BE2C (cell line): ENCODE measurements at regions not wholly inside any gene's neighbourhood (a gene's known extent, or its start where the extent isn't known, plus 50 kb on each side); places are given as distances from the start of the nearest gene placed in this dataset.

ENCODE experiments used
- DNase-seq: peaks from one replicate; pipeline ENCODE4 v3.0.0-alpha.2; 2020
- H3K27me3 ChIP-seq: fragments of 250-450 bp; sonication (Bioruptor Pico); 2 replicates; pipeline ENCODE4 v1.5.1; 2020; ENCODE audit warnings: mild to moderate bottlenecking
- H3K36me3 ChIP-seq: fragments of 250-450 bp; sonication (Bioruptor Pico); 2 replicates; pipeline ENCODE4 v1.5.1; 2020; ENCODE audit warnings: mild to moderate bottlenecking
- H3K4me1 ChIP-seq: fragments of 250-450 bp; sonication (Bioruptor Pico); 2 replicates; pipeline ENCODE4 v1.5.1; 2020
- H3K4me3 ChIP-seq: 2 replicates; pipeline ENCODE4 v1.5.1; 2011; ENCODE audit warnings: low read depth, low read length
- H3K9me3 ChIP-seq: fragments of 250-450 bp; sonication (Bioruptor Pico); 2 replicates; pipeline ENCODE4 v1.5.1; 2020
- TF ChIP-seq, protein P1 (sequence below): IDR thresholded peaks from 2 replicates; pipeline ENCODE4 v1.5.1; 2012; ENCODE audit warnings: mild to moderate bottlenecking, low read depth, low read length

DNA sequence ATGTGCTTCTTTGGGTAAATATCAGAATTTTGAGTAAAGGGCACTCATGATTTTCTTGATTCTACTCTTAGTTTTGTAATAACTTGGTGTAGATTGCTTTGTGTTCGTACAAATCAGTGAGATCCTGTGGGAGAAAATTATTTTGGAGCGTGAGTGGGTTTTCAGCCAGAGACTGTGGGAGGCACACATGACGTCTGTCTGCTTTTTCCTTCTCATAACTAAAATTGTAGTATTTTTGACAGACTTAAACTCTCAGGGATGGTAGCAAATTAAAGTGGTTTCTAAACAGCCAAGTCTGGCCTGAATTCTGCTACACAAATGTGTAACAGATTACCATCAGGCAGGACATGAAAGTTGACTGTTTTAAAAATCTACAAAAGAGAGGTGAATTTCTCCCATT, 222.6 kb downstream of the OTOR start:
- Histone ChIP-seq H3K9me3 (no peaks in the 10 kb centered on the region), H3K27me3 (0 out of 2 replicates have a peak, but pooled peaks cover 3% of the 10 kb centered on the region), H3K4me1 (no peaks in the 10 kb centered on the region), H3K4me3 (no peak overlapping the region), H3K36me3 (no peaks in the 10 kb centered on the region)
- DNase-seq, result no peak
- TF ChIP-seq, protein P1, sequence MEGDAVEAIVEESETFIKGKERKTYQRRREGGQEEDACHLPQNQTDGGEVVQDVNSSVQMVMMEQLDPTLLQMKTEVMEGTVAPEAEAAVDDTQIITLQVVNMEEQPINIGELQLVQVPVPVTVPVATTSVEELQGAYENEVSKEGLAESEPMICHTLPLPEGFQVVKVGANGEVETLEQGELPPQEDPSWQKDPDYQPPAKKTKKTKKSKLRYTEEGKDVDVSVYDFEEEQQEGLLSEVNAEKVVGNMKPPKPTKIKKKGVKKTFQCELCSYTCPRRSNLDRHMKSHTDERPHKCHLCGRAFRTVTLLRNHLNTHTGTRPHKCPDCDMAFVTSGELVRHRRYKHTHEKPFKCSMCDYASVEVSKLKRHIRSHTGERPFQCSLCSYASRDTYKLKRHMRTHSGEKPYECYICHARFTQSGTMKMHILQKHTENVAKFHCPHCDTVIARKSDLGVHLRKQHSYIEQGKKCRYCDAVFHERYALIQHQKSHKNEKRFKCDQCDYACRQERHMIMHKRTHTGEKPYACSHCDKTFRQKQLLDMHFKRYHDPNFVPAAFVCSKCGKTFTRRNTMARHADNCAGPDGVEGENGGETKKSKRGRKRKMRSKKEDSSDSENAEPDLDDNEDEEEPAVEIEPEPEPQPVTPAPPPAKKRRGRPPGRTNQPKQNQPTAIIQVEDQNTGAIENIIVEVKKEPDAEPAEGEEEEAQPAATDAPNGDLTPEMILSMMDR, result no peak

- DNase-seq, result no peak
- Histone ChIP-seq H3K4me3 (no peak overlapping the region), H3K4me1 (no peaks in the 10 kb centered on the region), H3K27me3 (no peaks in the 10 kb centered on the region), H3K9me3 (no peaks in the 10 kb centered on the region), H3K36me3 (no peaks in the 10 kb centered on the region)
- TF ChIP-seq, protein P1, result no peak
Observed at GRCh38 chr20:16974080-16974854, 226.1 kb downstream of the OTOR start.

DNA sequence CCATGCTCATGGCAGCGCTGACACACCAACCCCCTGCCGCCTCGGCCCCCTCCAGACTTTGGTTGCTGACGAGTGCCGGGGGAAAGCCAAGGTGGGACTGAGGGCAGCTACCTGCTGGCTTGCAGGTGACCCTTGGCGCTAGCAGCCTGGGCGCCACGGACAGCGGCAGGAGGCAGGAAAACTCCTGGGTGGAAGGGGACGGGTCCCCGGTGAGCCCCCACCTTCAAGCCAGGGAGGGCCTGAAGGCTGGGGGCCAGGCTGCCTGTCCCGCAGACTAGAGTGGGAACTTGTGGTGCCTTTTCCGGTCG, 226.7 kb downstream of the OTOR start:
- DNase-seq, result no peak
- TF ChIP-seq, protein P1, result no peak

GRCh38 chr20:16975682-16976081, 227.5 kb downstream of the OTOR start:
- no peaks in the 10 kb centered on the region for H3K9me3 ChIP-seq
- no peak overlapping the region for H3K4me3 ChIP-seq
- H3K36me3 ChIP-seq, result no peaks in the 10 kb centered on the region
- no peak for DNase-seq
- H3K27me3 ChIP-seq, result no peaks in the 10 kb centered on the region
- TF ChIP-seq, protein P1, result no peak
- no peaks in the 10 kb centered on the region for H3K4me1 ChIP-seq

More for the DNA sequence above, 226.7 kb downstream of the OTOR start:
- no peak overlapping the region for H3K4me3 ChIP-seq
- no peaks in the 10 kb centered on the region for H3K9me3 ChIP-seq
- no peaks in the 10 kb centered on the region for H3K27me3 ChIP-seq
- H3K4me1 ChIP-seq, result no peaks in the 10 kb centered on the region
- H3K36me3 ChIP-seq, result no peaks in the 10 kb centered on the region

DNA sequence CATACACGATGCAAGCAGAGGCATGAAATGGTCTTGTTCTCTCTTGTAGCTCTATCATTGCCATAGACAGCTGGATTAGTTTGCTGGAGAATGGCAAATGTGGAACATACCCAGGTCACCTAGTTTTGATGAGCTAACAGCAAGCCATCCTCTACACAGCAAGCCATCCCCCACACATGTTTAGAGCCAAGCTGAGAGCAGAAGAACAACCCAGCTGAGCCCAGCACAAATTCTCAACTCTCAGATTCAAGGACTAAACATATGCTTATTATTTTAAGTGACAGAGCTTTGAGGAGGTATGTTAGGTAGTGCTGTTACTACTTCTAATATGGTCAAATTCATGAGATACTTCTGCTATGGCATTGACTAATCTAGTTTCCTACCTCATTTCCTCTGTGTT, 230.3 kb downstream of the OTOR start:
- Histone ChIP-seq H3K4me3 (no peak overlapping the region), H3K9me3 (no peaks in the 10 kb centered on the region), H3K4me1 (no peaks in the 10 kb centered on the region), H3K36me3 (no peaks in the 10 kb centered on the region), H3K27me3 (no peaks in the 10 kb centered on the region)
- DNase-seq, result no peak
- TF ChIP-seq, protein P1, result no peak

DNA sequence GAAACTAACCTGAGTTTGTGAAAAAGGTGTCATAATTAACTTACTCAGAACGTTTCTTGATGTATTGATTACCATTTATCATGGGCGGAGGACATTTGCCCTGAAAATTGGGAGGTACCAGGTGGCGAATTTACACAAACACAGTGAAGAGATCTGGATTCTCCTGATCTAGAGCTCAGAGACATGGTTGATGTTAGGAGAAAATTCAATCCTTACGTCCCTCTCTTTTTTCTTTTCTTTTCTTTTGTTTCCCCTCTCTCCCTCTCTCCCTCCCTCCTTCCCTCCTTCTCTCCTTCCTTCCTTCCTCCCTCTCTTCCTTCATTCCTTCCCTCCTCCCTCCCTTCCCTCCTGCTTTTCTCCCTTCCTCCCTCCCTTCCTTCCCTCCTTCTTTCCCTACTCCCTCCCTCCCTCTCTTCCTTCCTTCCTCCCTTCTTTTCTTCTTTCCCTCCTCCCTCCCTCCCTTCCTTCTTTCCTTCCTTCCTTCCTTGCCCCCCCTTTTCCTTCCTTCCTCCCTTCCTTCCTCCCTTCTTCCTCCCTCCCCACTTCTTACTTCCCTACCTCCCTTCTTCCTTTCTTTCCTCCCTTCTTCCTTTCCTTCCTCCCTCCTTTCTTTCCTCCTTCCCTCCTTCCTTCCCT, 234.1 kb downstream of the OTOR start:
- no peaks in the 10 kb centered on the region for H3K4me1 ChIP-seq
- no peaks in the 10 kb centered on the region for H3K9me3 ChIP-seq
- TF ChIP-seq, protein P1, result no peak
- H3K36me3 ChIP-seq, result no peaks in the 10 kb centered on the region
- no peaks in the 10 kb centered on the region for H3K27me3 ChIP-seq
- no peak overlapping the region for H3K4me3 ChIP-seq
- DNase-seq, result no peak
